Endothelial cell of umbilical vein (primary cell): ENCODE measurements at regions not wholly inside any gene's neighbourhood (a gene's known extent, or its start where the extent isn't known, plus 50 kb on each side); places are given as distances from the start of the nearest gene placed in this dataset.

Experiments used
- CTCF ChIP-seq, 2 donors: IDR thresholded peaks; 1 replicate in 1 of 2; 2 replicates in 1 of 2; pipeline ENCODE4 v1.5.1; 2011; ENCODE audit warnings: low read length in 2 of 2, mild to moderate bottlenecking in 2 of 2, moderate library complexity in 2 of 2, control low read depth in 1 of 2, inconsistent platforms in 1 of 2, low read depth in 1 of 2; ENCODE audit not compliant: insufficient read depth in 1 of 2; ENCODE audit errors: extremely low read depth in 1 of 2
- GATA2 ChIP-seq: IDR thresholded peaks from 2 replicates; pipeline ENCODE4 v1.7.0; 2011; ENCODE audit warnings: low read depth, mild to moderate bottlenecking, moderate library complexity, mixed read lengths, low read length; ENCODE audit not compliant: insufficient read length, insufficient read depth
- JUN ChIP-seq: IDR thresholded peaks from 2 replicates; pipeline ENCODE4 v1.6.1; 2011; ENCODE audit warnings: borderline replicate concordance, low read depth; ENCODE audit not compliant: insufficient read length, insufficient read depth
- MYC ChIP-seq: IDR thresholded peaks from one replicate; pipeline ENCODE4 v1.6.1; 2011; ENCODE audit warnings: mild to moderate bottlenecking, low read depth, low read length
- POLR2A ChIP-seq: IDR thresholded peaks from 2 replicates; pipeline ENCODE4 v1.6.1; 2012; ENCODE audit warnings: low read depth, mild to moderate bottlenecking, control low read depth, low read length
- TF ChIP-seq, protein P1 (sequence below): IDR thresholded peaks from 2 replicates; pipeline ENCODE4 v1.6.1; 2011; ENCODE audit not compliant: insufficient read depth, insufficient read length

GRCh38 chr9:38337181-38337580, 55.3 kb upstream of the ALDH1B1 start:
- TF ChIP-seq CTCF (IDR thresholded peaks at IDR 0.05; ENCODE audit: extremely low read depth in 1 of 2, insufficient read depth in 1 of 2, low read depth in 1 of 2, low read length in 2 of 2) (no peak), POLR2A (no peak), MYC (no peak), JUN (no peak), GATA2 (no peak)
- TF ChIP-seq, protein P1, sequence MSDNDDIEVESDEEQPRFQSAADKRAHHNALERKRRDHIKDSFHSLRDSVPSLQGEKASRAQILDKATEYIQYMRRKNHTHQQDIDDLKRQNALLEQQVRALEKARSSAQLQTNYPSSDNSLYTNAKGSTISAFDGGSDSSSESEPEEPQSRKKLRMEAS: no peak
